ENCODE measurements at regions not wholly inside any gene's neighbourhood (a gene's known extent, or its start where the extent isn't known, plus 50 kb on each side); places are given as distances from the start of the nearest gene placed in this dataset.
"Not testable (repeated sequence)": the region's sequence is repeated elsewhere in the genome, so short reads cannot be mapped to it uniquely, and the experiment has no call there.

DNA sequence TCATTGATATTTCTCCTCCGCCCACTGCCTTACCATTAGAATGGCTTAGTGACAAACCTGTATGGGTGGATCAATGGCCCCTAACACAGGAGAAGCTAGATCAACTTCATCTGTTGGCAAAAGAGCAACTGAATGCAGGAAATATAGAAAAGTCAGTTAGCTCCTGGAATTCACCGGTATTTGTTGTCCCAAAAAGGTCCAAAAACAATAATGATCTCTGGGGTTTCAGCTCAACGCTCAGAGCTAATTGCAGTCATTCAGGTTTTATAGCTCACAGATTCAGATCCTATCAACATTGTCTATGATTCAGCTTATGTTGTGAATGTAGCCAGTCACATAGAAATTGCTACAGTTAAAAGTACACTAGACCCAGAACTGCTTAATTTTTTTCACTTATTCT is 124.0 kb upstream of the ZCCHC13 start:
- DNase-seq = no peak

DNA sequence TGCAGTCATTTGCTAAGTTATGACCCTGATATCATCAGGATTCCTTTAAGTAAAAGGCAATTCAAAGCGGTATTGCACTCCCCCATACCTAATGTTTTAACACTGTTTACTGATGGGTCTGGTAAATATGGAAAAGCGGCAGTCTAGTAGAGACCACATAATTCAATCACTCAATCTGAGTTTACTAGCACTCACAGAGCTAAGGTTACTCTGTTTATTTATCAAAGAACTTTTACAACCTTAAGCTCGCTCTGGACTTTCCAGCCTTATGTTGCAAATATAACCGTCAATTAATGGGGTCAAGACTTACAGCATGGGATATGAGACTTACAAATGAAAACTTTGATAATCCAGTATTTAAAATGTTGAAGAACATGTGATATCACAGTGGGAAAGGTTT is 124.5 kb upstream of the ZCCHC13 start:
- DNase-seq = no peak

DNA sequence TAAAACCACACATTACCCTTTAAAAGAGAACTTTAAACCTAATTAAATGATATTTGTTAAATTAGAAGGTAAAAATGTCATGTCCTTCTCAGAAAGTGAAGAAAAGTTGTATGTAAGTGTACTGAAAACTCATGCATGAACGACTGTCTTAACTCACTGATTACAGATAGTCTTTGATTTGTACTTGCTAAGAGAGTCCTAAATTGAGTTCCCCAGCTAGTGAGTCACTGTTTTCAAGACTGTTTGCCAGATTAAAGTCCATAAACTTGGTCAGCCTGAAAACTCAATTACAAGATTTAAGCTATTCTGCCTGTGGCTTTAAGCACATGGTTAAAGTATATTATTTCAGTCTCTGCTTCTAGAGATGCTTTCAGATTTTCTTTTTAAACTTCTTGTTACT is 124.9 kb upstream of the ZCCHC13 start:
- DNase-seq = no peak

DNA sequence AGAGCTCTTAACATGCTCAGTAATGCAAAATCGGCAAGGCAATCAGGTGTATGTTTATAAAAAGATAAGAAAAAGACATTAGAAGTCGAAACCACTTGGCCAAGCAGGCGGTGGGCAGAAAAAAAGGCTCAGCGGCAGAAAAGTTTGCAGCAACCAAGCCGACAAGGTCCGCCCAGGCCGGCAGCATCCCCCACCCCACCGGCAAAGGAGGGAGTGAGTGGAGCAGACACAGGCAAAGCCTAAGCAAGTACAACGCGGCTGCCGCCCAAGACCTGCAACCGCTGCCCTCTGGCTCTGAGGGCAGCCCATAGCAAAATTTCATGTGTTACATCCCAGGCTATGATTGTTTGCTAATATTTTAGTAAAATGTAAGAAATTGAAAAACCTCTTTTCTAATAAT is 125.4 kb upstream of the ZCCHC13 start:
- no peak for DNase-seq

DNA sequence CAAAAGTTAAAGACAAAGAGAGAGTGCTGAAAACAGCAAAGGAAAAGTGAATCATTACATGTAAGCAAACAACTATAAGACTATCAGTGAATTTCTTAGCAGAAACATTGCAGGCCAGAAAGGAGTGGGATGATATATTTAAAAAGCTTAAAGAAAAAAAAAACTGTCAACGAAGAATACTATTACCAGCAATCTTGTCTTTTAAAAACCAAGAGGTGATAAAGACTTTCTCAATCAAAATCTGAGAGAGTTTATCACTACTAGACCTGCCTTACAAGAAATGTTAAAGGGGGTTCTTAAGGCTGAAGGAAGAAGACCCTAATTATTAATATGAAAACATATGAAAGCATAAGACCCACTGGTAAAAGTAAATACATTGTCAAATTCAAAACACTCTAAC is 132.5 kb upstream of the ZCCHC13 start:
- DNase-seq = no peak

DNA sequence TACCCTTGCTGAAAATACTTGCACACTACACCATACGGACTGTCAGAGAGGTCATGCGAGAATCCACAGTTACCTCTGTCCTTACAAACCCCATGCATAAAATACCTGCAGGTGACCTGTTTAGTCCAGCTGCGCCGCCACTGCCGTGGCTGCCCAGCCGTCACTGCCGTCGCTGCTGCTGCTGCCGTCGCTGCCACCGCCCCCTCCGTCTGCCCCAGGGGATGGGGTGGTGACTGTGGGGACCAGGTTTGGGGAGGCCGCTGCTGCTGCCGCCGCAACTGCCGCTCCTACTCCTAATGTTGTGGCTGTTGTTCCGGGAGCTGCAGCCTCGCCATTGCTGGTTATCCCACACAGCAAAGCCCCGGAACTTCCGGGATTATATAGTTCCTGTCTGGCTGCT is 141.8 kb upstream of the ZCCHC13 start:
- DNase-seq = no peak

DNA sequence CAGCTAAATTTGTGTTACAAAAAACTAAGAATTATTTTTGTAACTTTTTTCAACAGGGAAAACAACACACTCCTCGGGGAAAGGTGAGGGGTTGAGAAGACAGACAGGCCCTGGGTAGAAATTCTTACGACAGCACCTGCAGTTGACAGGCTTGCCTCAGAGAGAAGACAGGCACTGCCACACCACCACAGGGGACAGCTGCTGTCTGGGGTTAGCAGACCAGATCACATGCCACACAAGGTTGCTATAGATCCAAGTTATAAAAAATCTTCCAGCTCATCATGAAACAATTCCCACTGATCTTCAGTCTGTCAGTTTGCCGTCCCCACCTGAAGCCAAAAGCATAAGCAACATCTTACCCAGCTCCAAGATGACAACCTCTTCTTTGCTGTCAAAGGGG is 143.2 kb upstream of the ZCCHC13 start:
- DNase-seq = no peak

DNA sequence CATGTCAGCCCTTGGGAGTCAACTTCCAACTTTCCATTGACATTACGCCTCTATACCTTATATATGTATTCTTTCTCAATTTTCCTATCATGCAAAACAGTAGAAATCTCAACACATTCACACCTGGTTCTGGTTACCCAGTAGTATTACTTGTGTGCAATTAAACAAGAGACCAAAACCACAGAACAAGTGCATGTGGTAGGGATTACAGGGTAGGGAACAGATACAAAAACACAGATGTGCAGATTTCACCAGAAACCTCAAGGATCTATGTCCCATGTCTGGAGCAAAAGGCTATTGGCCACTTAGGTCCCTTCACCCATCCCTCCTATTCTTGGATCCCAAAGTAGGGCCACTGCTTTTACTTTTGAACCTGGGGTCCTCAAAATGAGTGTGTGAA is 143.6 kb upstream of the ZCCHC13 start:
- DNase-seq = no peak

DNA sequence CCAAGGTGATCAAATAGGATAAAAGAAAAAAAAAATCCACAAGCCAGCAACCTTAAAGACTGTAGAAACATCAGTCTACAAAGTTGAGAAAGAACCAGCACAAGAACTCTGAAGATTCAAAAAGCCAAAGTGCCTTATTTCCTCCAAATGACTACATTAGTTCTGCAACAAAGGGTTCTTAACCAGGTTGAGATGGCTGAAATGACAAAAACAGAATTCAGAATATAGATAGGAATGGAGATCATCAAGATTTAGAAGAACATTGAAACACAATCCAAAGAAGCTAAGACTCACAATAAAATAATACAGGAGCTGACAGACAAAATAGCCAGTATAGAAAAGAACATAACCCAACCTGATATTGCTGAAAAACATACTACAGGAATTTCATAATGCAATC is 156.5 kb upstream of the ZCCHC13 start:
- DNase-seq = no peak

DNA sequence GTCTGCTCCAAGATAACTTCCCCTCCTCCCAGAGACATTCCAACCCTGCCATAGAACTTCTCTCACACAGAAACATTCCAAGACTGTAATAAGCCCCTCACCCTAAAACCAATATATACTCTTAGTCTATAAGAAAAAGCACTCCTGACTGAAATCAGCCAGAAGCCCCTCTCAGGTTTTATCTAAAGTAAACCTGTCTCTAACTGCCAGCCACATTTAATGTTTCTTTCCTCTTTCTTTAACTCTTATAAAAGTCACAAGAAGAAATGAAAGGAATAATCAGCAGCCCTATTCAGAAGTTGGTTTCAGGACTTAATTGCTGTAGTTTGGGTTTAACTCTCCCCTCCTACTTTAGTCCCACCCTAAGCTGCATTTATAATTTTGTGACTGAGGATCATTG is 165.0 kb upstream of the ZCCHC13 start:
- DNase-seq = no peak

DNA sequence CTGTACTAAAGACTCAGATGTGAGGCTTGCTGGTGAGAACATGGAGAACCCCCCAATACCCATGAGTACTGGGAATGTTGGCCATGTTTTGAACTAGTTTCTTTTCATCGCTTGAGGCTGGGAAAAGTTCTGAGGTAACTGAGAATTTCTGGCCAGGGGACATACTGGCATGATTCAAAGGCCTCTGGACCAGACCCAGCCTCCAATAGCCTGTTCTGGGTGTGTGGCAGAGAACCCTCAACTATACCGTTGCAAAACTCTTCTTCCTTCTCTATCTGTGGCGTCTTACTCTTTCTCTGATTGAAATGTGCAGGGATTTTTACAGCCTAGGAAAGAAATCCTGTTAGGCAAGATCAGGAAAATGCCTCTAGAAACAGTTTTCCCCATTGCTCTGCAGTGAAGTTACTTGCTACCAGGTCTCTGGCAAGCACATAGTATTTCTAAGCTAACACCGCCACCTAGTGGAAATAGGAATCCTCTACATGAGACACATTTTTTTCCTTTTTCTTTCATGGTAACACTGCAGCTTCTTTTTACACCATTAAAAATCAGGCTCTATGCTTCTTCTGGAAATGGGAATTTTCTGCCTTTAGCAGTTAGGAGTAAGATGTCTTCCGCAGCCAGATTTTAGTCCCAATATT is 170.7 kb upstream of the ZCCHC13 start:
- DNase-seq = peak; percentile 57

DNA sequence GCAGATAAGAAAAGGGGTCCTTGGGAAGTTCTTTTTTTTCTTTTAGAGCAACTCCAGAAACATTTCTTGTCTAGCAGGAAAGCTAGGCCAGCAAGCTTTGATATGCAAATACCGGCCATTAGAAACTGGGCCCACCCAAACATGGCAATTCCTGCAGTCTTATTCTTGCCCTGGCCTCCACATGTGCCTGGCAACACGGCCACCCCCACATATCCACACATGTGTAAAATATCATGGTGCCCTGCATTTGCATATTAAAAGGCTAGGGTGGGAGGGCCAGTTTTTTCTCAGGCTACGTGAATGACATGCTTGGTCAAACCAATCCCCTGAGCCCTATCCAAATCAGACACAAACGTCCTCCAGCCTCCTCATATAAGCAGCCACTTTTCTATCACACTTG is 171.7 kb upstream of the ZCCHC13 start:
- DNase-seq = no peak

DNA sequence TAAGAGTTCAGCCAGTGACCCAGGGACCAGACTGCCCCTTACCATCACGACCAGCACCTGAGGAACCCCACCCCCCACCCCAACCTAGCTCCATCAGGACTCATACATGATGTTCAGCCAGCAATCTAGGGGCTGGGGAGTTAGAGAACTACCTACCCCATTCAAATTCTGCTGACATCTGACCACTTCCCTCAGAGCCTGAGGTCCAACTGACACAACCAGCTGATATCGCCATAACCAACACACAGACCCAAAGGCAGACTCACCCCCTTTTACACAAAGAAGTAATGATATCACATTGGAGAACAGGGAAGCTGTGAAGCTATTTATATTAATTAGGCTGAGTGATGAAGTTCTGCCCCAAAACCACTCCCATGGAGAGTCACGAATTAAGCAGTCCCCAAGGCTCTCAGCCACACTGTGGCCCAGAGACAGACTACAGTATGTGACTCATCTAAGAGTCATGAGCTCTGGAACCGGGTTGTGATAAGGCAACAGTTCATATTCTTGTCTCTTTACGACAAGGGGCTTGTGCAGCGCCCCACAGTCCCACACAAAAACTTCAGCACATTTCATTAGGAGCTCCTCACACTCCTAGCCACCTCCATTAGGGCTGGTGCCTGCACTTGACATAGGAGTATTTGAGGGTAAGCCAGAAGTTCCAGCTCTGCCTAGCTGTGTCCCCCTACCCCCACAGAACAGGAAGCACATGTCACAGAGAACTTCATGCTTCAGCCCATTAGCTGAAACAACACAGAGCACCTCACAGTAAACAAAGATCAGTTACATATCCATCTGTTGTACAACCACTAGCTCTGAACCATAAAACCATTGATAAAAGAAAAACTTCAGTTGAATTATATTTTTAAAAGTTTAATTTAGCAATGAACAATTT is 184.7 kb upstream of the ZCCHC13 start:
- no peak for DNase-seq

DNA sequence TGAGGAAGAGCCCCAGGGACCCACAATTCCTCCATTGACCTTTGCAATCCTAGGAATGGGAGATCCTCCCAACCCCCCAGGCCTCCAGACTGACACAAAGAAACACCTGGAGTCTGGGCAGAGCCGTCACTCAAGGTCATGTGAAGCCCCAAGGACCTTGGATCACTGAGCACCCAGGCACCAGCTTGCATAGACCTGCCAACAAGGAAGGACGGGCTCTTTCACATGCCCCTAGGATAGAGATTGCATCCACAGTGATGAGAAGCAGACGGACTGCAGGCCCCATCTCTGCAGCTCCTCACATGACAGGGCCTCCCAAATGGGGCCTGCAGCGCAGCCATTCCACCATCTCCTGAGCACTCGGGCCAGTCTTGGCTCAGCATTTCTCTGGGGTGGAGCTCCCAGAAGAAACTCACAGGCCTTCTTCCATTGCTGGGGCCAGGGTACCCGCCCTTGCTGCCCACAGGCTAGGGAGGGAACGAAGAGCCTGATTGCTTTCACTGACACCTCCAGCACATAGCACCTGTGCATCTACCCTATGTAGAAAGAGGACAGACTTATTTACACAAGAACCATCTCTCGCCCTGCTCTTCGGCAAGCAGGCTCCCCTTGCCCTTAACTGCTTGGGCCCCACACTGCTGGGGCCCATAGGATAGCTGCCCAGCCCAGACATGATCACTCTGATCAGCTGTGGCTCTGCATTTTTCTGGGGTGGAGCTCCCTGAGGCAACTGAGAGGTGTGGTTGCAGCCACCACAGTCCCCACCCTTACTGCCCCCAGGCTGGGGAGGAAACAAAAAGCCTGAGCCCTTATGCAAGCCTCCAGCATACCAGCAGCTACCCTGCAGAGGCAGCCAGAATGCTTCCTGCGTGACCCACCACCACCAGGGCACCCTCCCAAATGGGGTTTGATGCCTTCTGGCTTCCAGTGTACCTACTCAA is 185.7 kb upstream of the ZCCHC13 start:
- no peak for DNase-seq

DNA sequence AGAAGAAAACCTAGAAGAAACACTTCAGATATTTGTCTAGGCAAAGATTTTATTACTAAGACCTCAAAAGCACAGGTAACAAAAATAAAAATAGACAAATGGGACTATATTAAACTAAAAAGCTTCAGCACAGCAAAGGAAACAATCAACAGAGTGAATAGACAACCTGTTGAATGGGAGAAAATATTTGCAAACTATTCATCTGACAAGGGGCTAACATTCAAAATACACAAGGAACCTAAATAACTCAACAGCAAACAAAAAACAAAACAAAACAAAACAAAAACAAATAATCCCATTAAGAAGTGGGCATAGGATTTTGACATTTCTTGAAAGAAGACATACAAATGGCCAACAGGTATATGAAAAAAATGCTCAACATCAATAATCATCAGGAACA is 192.7 kb upstream of the ZCCHC13 start:
- DNase-seq = no peak

DNA sequence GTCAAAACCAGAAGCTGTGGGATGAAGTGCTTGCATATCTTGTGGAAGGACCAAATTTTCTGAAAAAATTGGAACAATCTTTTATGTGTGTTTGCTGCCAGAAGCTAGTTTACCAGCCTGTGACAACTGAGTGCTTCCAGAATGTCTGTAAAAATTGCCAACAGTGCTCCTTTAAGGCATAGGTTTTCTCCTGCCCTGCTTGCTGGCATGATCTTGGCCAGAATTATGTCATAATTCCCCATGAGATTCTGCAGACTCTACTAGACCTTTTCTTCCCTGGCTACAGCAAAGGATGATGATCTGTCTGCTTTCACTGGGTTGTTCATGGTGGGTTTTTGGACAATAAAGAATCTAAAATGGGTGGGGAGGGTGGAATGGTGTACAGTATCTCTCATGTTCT is 196.3 kb upstream of the ZCCHC13 start:
- DNase-seq = no peak

DNA sequence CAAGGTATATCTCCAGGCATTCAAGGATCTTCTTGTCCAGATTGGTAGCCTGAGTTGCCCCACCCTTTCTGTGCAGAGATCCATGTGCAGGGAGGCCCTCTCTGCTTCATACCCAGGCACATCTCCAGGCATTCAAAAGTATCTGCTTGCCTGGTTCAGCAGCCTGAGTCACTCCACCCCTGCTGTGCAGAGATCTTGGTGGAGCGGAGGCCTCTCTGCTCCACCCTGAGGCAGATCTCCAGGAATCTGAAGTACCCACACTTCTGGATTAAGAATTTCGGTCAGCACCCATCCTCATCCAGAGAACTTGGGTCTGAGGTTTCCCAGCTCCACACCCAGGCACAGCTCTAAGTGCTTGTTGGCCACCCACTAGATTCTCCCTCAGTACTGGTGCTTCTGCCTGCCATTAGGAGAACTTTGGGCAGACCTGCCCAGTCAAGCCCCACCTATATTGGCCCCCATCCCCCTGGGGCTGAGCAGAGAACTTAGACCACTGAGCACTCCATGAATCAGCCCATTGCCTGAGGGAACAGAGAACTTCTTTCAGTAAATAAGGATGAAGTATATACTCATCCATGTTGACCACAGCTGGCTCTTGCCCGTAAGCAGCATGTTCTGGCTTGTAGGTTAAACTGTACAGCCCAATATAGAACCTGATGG is 199.5 kb upstream of the ZCCHC13 start:
- no peak for DNase-seq

DNA sequence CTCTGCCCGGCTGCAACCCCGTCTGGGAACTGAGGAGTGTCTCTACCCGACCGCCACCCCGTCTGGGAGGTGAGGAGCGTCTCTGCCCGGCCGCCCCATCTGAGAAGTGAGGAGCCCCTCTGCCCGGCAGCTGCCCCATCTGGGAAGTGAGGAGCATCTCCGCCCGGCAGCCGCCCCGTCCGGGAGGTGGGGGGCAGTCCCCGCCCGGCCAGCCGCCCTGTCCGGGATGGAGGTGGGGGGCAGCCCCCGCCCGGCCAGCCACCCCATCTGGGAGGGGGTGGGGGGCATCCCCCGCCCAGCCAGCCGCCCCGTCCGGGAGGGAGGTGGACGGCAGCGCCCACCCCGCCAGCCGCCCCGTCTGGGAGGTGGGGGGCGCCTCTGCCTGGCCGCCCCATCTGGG is 205.6 kb upstream of the ZCCHC13 start:
- DNase-seq = not testable (repeated sequence)

DNA sequence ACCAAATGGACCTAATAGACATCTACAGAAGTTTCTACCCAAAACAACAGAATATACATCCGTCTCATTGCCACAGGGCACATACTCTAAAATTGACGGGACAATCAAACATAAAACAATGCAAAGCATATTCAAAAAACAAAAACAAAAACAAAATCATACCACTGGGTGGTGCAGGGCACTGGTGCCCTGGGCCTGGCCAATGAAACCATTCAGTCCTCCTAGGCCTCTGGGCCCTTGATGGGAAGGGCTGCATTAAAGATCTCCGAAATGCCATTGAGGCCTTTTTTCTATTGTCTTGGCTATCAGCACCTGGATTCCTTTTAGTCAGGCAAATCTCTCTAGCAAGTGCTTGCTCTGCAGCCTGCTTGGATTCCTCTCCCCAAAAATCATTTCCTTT is 213.9 kb upstream of the ZCCHC13 start:
- no peak for DNase-seq

DNA sequence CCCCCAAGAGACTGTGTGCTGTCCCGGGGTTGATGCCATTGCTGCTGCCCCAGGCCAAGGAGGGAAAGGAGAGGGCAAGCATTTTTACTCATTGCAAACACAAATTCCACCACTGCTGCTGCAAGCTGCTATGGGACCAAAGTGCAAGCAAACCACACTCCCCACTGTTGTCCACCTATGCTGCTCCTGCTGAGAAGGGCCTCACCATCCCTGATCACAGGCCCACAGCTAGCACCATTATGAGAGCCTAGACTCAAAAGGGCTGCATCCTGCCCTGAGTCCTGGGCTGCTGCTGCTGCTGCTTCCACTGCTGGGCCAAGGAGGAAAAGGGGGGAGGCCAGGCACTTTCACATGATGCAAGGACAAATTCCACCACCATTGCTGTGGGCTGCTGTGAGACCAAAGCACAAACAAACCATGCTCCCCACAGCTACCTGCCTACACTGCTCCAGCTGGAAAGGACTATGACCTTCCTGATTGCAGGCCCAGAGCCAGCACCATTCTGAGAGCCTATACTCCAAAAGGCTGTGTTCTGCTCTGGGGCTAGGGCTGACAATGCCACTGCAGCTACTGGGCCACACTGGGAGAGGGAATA is 218.2 kb upstream of the ZCCHC13 start:
- DNase-seq = no peak

DNA sequence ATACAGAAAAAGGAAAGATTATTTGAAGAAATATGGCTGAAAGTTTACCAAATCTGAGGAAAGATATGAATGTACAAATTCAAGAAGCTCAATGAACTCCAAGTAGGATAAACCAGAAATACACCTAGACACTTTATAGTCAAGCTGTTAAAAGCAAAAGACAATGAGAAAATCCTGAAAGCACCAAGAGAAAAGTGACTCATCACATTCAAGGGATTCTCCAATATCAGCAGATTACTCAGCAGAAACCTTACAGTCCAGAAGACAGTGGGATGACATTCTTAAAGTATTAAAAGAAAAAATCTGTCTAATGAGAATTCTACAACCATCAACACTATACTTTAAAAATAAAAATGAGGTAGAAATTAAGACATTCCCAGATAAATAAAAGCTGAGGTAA is 223.8 kb upstream of the ZCCHC13 start:
- DNase-seq = no peak

DNA sequence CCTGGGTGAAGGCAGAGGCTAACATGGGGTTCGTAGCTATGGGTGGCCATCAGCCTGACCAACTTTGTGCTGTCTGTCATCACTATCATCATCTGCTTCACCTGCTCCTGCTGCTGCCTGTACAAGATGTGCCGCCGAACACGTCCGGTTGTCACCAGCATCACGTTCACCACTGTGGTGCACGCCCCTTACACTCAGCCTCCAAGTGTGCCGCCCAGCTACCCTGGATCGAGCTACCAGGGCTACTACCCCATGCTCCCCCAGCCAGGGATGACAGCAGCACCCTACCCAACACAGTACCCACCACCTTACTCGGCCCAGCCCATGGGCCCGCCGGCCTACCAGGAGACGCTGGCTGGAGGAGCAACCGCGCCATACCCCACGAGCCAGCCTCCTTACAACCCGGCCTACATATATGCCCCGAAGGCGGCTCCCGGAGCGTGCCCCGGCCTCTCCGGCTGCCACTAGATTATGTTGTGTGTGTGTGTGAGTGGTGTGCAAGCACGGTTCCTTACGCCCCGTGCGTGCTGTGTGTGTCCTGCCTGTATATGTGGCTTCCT is 213.4 kb upstream of the XIST start:
- no peak for DNase-seq
